Lung (tissue), 11 donors: ENCODE measurements at regions not wholly inside any gene's neighbourhood (a gene's known extent, or its start where the extent isn't known, plus 50 kb on each side); places are given as distances from the start of the nearest gene placed in this dataset.

ENCODE experiments used
- ATAC-seq: fragments of 200-7000 bp; cut with Tn5 transposase; one replicate; pipeline ENCODE4 v1.9.1; 2020; ENCODE audit warnings: moderate number of reproducible peaks; ENCODE audit not compliant: insufficient read depth, low FRiP score
- DNase-seq, 3 donors: peaks; one replicate each; pipeline ENCODE4 v3.0.0-alpha.2; 2013 to 2017
- H3K27ac ChIP-seq, 2 donors: one replicate each; pipeline ENCODE4 v1.5.1; 2013; ENCODE audit warnings: mild to moderate bottlenecking in 2 of 2, moderate library complexity in 2 of 2, control low read depth in 1 of 2, inconsistent platforms in 1 of 2, low read depth in 1 of 2, low read length in 1 of 2
- H3K27me3 ChIP-seq, 3 donors: one replicate each; pipeline ENCODE4 v1.5.1; 2013; ENCODE audit warnings: low read length in 2 of 3; ENCODE audit not compliant: control insufficient read depth in 3 of 3, insufficient read depth in 3 of 3
- H3K36me3 ChIP-seq, 4 donors: one replicate each; pipeline ENCODE4 v1.5.1; 2013; ENCODE audit warnings: low read length in 4 of 4, mild to moderate bottlenecking in 1 of 4, moderate library complexity in 1 of 4; ENCODE audit not compliant: control insufficient read depth in 4 of 4, insufficient read depth in 4 of 4
- H3K4me1 ChIP-seq, 5 donors: one replicate each; pipeline ENCODE4 v1.5.1; 2013; ENCODE audit warnings: low read length in 5 of 5, mild to moderate bottlenecking in 2 of 5, moderate library complexity in 1 of 5; ENCODE audit not compliant: control insufficient read depth in 5 of 5, insufficient read depth in 5 of 5
- H3K4me3 ChIP-seq: one replicate; pipeline ENCODE4 v1.5.1; 2013; ENCODE audit warnings: mild to moderate bottlenecking, control low read depth, moderate library complexity
- H3K9ac ChIP-seq, 2 donors: one replicate each; pipeline ENCODE4 v1.5.1; 2013; ENCODE audit warnings: low read length in 2 of 2, control low read depth in 1 of 2; ENCODE audit not compliant: insufficient read depth in 1 of 2
- H3K9me3 ChIP-seq, 4 donors: one replicate each; pipeline ENCODE4 v1.5.1; 2013; ENCODE audit warnings: low read length in 3 of 4, mild to moderate bottlenecking in 1 of 4, moderate library complexity in 1 of 4; ENCODE audit not compliant: control insufficient read depth in 4 of 4, insufficient read depth in 3 of 4
- WGBS, 2 donors: extraction: QIAGEN DNeasy Blood & Tissue Kit; methylation state at CpG; one replicate each; pipeline ENCODE4 v1.1.7; 2013; 5-methylcytosine and 5-hydroxymethylcytosine counted together
- TF ChIP-seq, protein P1 (sequence below): IDR thresholded peaks from 2 replicates; pipeline ENCODE4 v1.5.1; 2012; ENCODE audit warnings: mild to moderate bottlenecking; ENCODE audit errors: control extremely low read depth, extremely low read depth
- donor health status: control.
- donor health status: control.
- donor health status: Bipolar disorder and iron deficiency.
- donor health status: healthy.
- donor health status: DM: yes; HTN: yes; CAD: no.

DNA sequence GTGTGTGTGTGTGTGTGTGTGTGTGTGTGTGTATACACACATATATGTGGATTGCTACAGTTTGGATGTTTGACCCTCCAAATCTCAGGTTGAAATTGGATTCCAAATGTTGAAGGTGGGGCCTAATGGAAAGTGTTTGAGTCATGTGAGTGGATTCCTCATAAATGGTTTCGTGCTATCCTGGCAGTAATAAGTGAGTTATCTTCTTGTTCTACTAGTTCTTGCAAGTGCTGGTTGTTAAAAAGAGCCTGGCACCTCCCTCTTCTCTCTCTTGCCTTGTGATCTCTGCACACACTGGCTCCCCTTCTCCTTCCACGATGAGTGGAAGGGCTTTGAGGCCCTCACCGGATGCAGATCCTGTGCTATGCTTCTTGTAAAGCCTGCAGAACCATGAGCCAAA is 344.1 kb downstream of the SH2D1A start:
- no peak for ATAC-seq
- Histone ChIP-seq H3K27me3 (no peaks in the 10 kb centered on the region), H3K9me3 (peaks cover 0 to 2% (median 0%) of the 10 kb centered on the region in 4 donors), H3K27ac (no peak overlapping the region), H3K4me1 (no peaks in the 10 kb centered on the region), H3K4me3 (no peak overlapping the region), H3K9ac (no peak overlapping the region), H3K36me3 (no peaks in the 10 kb centered on the region)
- TF ChIP-seq, protein P1, sequence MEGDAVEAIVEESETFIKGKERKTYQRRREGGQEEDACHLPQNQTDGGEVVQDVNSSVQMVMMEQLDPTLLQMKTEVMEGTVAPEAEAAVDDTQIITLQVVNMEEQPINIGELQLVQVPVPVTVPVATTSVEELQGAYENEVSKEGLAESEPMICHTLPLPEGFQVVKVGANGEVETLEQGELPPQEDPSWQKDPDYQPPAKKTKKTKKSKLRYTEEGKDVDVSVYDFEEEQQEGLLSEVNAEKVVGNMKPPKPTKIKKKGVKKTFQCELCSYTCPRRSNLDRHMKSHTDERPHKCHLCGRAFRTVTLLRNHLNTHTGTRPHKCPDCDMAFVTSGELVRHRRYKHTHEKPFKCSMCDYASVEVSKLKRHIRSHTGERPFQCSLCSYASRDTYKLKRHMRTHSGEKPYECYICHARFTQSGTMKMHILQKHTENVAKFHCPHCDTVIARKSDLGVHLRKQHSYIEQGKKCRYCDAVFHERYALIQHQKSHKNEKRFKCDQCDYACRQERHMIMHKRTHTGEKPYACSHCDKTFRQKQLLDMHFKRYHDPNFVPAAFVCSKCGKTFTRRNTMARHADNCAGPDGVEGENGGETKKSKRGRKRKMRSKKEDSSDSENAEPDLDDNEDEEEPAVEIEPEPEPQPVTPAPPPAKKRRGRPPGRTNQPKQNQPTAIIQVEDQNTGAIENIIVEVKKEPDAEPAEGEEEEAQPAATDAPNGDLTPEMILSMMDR, result no peak
- DNase-seq, result no peak
- WGBS, 2 donors, result 72 to 97% methylated on average over 3 of the region's 3 CpGs

- TF ChIP-seq, protein P1, result no peak
- Histone ChIP-seq H3K27ac (no peak overlapping the region), H3K27me3 (no peaks in the 10 kb centered on the region), H3K4me3 (no peak overlapping the region), H3K9ac (no peak overlapping the region), H3K4me1 (no peaks in the 10 kb centered on the region), H3K9me3 (no peaks in the 10 kb centered on the region), H3K36me3 (no peaks in the 10 kb centered on the region)
- ATAC-seq (no peak), DNase-seq (no peak)
- WGBS, 2 donors, result 41 to 55% methylated on average over 2 of the region's 2 CpGs
Measured at GRCh38 chrX:124699876-124700275, 353.5 kb downstream of the SH2D1A start.

DNA sequence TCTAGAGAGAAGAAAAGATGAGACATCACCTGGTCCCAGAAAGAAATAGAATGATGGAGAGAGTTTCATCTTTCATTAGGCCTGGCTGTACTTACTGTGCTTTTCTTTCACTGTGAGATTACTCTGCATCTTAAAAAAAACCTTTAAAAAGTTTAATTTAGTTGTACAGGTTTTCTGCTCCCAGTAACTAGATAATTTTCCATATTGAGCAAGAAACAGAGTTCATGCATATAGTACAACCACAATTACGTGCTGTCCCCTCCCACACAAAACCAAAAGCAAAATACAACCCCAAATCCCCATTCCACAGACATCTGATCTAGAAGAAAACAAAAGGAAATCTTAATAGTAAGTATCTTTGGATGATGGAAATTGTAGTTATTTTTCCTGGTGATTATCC is 371.2 kb downstream of the SH2D1A start:
- H3K4me1 ChIP-seq, result no peaks in the 10 kb centered on the region

DNA sequence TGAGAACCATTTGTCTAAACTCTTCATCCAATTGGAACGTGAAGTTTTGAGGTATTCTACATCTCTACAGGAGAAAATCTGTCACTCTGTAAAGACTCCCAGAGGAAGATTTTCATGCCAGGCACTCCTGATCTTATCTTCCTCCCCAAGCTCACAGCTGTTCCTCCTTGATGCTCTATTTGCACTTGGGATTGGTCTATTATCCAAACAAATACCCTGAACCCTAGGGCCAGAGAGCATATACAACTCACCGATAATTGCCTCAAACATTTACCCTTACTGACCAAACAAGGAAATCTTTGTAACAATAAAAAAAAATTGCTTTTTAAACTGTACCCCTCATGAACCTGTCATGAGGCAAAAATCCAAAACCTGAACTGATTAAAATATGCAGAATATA is 372.7 kb downstream of the SH2D1A start:
- TF ChIP-seq, protein P1, result no peak
- Histone ChIP-seq H3K9me3 (no peaks in the 10 kb centered on the region), H3K36me3 (no peaks in the 10 kb centered on the region), H3K27ac (no peak overlapping the region), H3K27me3 (no peaks in the 10 kb centered on the region), H3K4me3 (no peak overlapping the region), H3K4me1 (no peaks in the 10 kb centered on the region), H3K9ac (no peak overlapping the region)
- DNase-seq, result no peak
- WGBS, 2 donors, result 64 to 72% methylated on average over 2 of the region's 2 CpGs
- no peak for ATAC-seq

More for the DNA sequence above, 371.2 kb downstream of the SH2D1A start:
- H3K27ac ChIP-seq, result no peak overlapping the region
- H3K27me3 ChIP-seq, result no peaks in the 10 kb centered on the region
- H3K9me3 ChIP-seq, result no peaks in the 10 kb centered on the region
- 61 to 90% methylated on average over 1 of the region's 1 CpG for WGBS, 2 donors
- H3K9ac ChIP-seq, result no peak overlapping the region
- no peak for DNase-seq
- H3K36me3 ChIP-seq, result no peaks in the 10 kb centered on the region
- TF ChIP-seq, protein P1, result no peak
- H3K4me3 ChIP-seq, result no peak overlapping the region
- no peak for ATAC-seq
